ENCODE measurements at regions not wholly inside any gene's neighbourhood (a gene's known extent, or its start where the extent isn't known, plus 50 kb on each side); places are given as distances from the start of the nearest gene placed in this dataset.
A peak's percentile ranks its signal among the peaks of the same experiment; 100 is the strongest.

DNA sequence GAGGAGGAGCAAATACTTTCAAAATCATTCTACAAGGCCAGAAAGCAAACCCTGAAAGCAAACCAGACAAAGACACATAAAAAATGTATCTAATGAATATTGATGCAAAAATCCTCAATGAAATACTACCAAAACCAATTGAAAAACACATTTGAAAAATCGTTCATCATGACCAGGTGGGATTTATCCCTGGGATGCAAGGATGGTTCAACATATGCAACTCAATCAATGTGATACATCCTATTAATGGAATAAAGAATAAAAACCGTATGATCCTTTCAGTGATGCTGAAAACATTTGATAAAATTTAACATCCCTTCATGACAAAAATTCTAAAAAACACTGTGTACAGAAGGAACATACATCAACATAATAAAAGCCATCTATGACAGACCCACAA lies 337.6 kb downstream of the NNT start:
- DNase-seq (ENCODE audit: low read depth, low spot score): no peak

- no peak for DNase-seq (ENCODE audit: low read depth, low spot score)
Observed at GRCh38 chr5:43926923-43927322, 323.9 kb downstream of the NNT start.

DNA sequence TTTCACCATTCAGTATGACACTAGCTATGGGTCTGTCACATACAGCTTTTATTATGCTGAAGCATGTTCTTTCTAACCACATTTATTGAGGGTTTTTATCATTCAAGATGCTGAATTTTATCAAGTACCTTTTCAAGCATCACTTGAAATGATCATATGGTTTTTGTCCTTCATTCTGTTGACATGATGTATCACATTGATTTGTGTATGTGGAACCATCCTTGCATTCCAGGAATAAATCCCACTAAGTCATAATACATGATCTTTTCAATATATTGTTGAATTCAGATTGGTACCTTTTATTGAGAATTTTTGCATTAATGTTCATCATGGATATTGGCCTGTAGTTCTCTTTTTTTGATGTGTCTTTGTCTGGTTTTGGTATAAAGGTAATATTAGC lies 317.4 kb downstream of the NNT start:
- DNase-seq (ENCODE audit: low read depth, low spot score): no peak

- no peak for DNase-seq (ENCODE audit: low read depth, low spot score)
Observed at GRCh38 chr5:43917925-43918324, 314.9 kb downstream of the NNT start.

DNA sequence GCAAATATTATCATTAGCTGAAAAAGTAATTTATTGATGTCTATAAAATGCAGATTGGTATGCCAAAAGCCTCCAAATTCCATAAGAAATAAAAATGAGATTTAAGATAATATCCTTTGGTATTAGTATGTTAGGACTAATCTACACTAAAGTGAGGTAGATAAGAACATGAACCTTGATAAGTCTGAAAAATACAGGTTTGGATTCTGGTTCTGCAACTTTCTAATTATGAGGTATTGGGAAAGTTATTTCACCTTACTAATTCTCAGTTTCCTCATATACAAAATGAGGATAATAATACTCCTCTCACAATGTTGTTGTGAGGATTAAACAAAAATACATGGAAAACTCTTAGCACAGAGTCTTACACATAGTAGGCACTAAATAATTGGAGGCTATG lies 300.1 kb downstream of the NNT start:
- DNase-seq (ENCODE audit: low read depth, low spot score): no peak

DNA sequence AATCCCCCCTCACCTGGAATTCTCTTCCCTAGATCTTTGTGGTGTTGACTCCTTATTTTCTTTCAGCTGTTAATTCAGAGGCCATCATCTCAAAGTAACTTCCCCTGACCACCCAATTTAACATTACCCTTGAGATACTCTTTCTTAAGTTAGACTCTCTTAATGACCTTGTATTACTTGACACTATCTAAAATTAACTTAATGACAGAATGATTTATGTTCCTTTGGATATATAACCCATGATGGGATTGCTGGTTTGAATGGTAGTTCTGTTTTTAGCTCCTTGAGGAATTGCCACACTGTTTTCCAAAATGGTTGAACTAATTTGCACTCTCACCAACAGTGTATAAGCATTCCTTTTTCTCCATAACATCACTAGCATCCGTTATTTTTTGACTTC lies 298.0 kb downstream of the NNT start:
- DNase-seq (ENCODE audit: low read depth, low spot score): no peak

DNA sequence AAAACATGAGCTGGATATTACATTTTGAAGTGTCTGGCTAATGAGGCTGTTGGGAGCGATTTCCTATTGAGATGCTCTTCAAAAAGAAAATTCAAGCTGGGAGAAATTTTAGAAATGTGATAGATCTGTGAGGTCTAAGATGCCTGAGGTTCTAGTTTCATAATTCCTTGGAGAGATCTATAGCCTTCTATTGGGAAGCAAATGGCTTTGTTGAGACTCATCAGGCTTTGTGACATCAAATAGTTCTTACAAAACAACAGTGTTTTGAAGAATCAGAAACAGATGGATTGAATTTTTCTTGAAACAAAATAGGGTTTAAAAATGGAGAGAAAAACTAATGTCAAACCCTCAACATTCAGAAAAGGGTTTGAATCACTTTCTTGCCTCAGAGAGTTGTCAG lies 292.9 kb downstream of the NNT start:
- no peak for DNase-seq (ENCODE audit: low read depth, low spot score)

- no peak for DNase-seq (ENCODE audit: low read depth, low spot score)
Observed at GRCh38 chr5:43893951-43894684, 291.1 kb downstream of the NNT start.

- no peak for DNase-seq (ENCODE audit: low read depth, low spot score)
Observed at GRCh38 chr5:43891112-43891511, 288.1 kb downstream of the NNT start.

GRCh38 chr5:43889233-43889632 lies 286.3 kb downstream of the NNT start:
- no peak for DNase-seq (ENCODE audit: low read depth, low spot score)

DNA sequence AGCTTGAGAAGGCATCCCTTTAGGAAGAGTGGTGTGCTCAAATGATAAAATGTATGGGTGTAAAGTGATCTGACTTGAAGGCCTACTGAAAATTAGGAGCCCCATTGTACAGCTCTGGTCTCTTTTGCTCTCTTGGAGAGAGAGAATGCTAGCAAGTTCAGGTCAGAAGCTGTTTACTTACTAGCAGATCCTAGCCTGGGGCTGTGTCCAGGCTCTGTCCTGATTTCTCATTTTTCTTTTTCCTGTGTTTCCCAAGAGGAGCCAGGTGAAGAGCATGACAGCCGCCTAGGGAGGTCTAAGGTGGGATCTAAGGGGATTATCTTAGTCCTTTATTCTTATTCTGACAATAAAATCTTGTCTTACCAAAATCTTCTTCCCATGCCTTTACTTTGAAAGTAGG lies 272.8 kb downstream of the NNT start:
- DNase-seq (ENCODE audit: low read depth, low spot score): no peak

- no peak for DNase-seq (ENCODE audit: low read depth, low spot score)
Observed at GRCh38 chr5:43874772-43875171, 271.8 kb downstream of the NNT start.

DNA sequence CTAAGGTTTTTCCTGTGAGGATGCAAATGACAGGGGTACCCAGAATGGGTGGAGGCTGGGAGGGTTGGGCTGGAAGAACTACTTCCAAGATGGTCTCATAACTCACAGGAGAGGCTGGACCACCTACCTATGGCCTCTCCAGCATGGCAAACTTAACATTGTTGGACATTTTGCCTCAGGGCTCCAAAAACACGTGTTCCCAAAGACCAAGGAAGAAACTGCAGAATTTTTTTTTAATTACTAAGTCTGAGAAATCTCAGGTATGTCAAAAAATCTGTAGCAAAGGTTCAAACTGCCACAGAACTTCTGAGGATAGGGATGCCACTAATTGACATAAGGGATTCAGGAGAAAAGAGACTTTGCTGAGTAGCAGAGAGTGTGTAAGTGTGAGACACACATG lies 270.8 kb downstream of the NNT start:
- no peak for DNase-seq (ENCODE audit: low read depth, low spot score)

- DNase-seq (ENCODE audit: low read depth, low spot score): no peak
Observed at GRCh38 chr5:43859309-43859708, 256.3 kb downstream of the NNT start.

DNA sequence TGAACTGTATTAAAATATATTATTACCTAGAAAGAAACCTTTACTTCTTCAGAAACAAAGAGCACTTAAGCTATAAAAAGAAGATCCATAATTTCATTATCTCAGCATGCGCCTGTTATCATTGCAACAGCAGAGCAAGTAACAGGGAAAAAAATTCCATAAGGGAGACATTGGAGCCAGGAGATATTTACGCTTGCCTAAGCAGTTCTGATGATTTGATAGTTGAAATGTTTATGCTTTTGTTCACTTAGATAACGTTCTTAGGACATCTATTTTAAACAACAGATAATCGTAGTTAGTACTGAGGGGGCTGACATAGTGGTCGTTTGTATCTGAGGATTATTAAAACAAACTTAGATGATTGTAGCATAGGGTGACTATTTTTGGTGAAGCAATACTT lies 252.5 kb downstream of the NNT start:
- DNase-seq (ENCODE audit: low read depth, low spot score): no peak

- no peak for DNase-seq (ENCODE audit: low read depth, low spot score)
Observed at GRCh38 chr5:43854697-43855292, 251.8 kb downstream of the NNT start.

DNA sequence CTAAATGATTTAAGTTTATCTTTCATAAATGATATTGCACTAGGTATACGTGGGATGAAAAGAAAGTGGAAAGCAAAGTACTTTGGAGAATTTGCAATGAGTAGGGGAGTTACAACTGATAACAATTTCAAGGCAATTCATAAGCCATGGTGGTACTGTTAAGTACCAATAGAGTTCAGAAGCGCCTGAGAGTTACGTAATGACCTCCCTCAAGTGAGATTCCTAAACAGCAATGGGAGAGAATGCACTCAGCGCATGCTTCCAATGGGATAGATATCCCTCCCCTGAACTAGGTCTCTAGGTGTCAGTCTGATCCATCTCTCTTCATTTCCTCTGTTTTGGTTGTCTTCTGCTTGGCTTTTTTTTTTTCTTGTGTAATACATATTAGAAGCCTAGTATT lies 249.3 kb downstream of the NNT start:
- DNase-seq (ENCODE audit: low read depth, low spot score): no peak

- DNase-seq (ENCODE audit: low read depth, low spot score): no peak
Observed at GRCh38 chr5:43851741-43852140, 248.8 kb downstream of the NNT start.

GRCh38 chr5:43840424-43841125 lies 237.6 kb downstream of the NNT start:
- no peak for DNase-seq (ENCODE audit: low read depth, low spot score)

DNA sequence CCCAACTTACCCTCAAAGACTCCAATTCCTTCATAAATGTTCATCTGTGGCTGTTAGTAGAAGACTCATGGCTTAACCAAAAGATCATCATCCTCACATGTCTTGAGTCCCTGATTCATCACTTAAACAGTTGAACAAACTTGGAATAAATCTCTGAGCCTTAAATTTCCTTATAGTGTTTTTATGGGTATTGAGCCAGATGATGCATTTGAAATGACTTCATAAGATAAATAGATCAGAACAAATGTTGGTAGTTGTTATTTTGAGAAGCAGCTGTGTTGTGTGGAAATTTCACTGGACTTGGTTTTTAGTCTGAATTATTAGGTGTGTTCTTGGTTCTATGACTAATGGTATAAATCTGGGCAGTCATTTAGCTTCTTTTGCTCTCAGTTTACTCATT lies 236.2 kb downstream of the NNT start:
- peak; percentile 3 for DNase-seq (ENCODE audit: low read depth, low spot score)

DNA sequence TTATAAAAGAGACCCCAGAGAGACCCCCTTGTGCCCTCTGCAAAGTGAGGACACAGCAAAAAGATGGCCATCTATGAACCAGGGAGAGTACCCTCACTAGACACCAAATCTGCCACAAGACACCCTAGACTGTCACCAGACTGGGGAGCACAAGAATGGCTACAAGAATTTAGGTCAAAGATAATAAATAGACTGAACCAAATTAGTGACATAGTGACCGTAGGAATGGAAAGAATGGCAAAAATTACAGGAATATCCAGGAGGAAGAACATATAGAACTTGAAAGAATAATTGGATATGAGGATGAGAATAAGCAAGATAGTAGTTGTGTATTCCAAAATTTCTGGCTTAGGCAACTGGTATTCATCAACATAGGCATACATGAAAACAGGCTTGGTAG lies 235.0 kb downstream of the NNT start:
- DNase-seq (ENCODE audit: low read depth, low spot score): no peak

DNA sequence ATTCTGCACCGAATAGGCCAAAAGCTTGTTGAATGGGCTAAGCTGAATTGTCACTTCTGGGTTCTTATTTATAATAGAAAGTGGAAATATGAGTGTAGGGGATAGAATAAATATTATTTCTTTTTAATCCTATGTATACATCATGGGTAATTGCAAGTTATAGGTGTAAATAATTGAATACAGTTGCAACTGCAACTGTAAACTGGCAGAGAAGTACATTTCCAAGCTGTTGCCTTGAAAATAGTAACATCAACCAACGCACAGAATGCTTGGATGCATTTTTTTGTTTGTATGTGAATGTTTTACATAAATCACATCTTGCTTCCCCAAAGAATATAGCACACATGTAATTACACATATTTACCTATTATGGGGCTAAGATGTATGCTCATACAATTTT lies 234.1 kb downstream of the NNT start:
- DNase-seq (ENCODE audit: low read depth, low spot score): no peak

GRCh38 chr5:43833961-43834360 lies 231.0 kb downstream of the NNT start:
- no peak for DNase-seq (ENCODE audit: low read depth, low spot score)
